ENCODE measurements at regions not wholly inside any gene's neighbourhood (a gene's known extent, or its start where the extent isn't known, plus 50 kb on each side); places are given as distances from the start of the nearest gene placed in this dataset.

GRCh38 chr2:237253046-237253702 lies 160.8 kb downstream of the COL6A3 start:
- TF ChIP-seq POLR2A (IDR thresholded peaks at IDR 0.05) (no peak), EP300 (IDR thresholded peaks at IDR 0.05) (no peak)
